Chondrocyte (in vitro differentiated cells): ENCODE measurements at regions not wholly inside any gene's neighbourhood (a gene's known extent, or its start where the extent isn't known, plus 50 kb on each side); places are given as distances from the start of the nearest gene placed in this dataset. TPM values are rescaled to one million over a fixed set of nuclear protein-coding genes. Genes with fewer than 3 reads are reported as not detected.

Source experiments
- DNase-seq: peaks from one replicate; pipeline ENCODE4 v3.0.0; 2021; ENCODE audit warnings: mixed read lengths, low spot score
- H3K27ac Mint-ChIP-seq: one replicate; pipeline ENCODE4 v1.8.0; 2021; ENCODE audit warnings: mild to moderate bottlenecking, moderate library complexity, mixed read lengths; ENCODE audit not compliant: unreplicated experiment
- H3K27me3 Mint-ChIP-seq: 2 replicates; pipeline ENCODE4 v1.8.0; 2021; ENCODE audit warnings: low read depth, mixed read lengths
- H3K36me3 Mint-ChIP-seq: 2 replicates; pipeline ENCODE4 v1.8.0; 2021; ENCODE audit warnings: low read depth, mixed read lengths
- H3K4me1 Mint-ChIP-seq: 2 replicates; pipeline ENCODE4 v1.8.0; 2021; ENCODE audit warnings: low read depth, mild to moderate bottlenecking, mixed read lengths
- H3K4me3 Mint-ChIP-seq: one replicate; pipeline ENCODE4 v1.8.0; 2021; ENCODE audit warnings: mild to moderate bottlenecking, moderate library complexity, mixed read lengths; ENCODE audit not compliant: unreplicated experiment
- H3K9me3 Mint-ChIP-seq: 2 replicates; pipeline ENCODE4 v1.8.0; 2021; ENCODE audit warnings: low read depth, mixed read lengths
- microRNA-seq: library from miRNA; unstranded; fragments of <30 nt; microRNA quantifications from one replicate; pipeline ENCODE4 v1.2.0, GENCODE V29; 2020; ENCODE audit warnings: borderline number of aligned reads
- TF ChIP-seq, protein P1 (sequence below): fragments of 200-600 bp; sonication (generic); IDR thresholded peaks from 2 replicates; pipeline ENCODE4 v1.5.0; 2021; ENCODE audit warnings: antibody characterized with exemption, mild to moderate bottlenecking, moderate library complexity

DNA sequence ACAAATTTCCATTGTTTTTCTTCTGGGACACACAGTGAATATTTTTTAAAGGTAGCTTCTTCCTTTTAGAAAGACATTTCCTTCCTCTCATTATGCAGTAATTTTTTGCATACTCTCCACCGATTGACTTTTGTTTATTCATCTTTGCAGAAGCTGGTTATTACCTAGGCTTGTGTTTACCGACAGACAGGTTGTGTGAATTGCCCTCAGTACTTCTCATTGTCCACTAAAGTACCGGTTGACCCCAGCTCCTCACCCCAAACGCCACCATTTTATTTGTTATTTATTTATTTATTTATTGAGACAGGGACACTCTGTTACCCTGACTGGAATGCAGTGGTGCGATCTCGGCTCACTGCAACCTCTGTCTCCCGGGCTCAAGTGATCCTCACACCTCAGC lies 63.4 kb upstream of the MYL2 start:
- no peak overlapping the region for H3K27ac Mint-ChIP-seq
- TF ChIP-seq, protein P1, sequence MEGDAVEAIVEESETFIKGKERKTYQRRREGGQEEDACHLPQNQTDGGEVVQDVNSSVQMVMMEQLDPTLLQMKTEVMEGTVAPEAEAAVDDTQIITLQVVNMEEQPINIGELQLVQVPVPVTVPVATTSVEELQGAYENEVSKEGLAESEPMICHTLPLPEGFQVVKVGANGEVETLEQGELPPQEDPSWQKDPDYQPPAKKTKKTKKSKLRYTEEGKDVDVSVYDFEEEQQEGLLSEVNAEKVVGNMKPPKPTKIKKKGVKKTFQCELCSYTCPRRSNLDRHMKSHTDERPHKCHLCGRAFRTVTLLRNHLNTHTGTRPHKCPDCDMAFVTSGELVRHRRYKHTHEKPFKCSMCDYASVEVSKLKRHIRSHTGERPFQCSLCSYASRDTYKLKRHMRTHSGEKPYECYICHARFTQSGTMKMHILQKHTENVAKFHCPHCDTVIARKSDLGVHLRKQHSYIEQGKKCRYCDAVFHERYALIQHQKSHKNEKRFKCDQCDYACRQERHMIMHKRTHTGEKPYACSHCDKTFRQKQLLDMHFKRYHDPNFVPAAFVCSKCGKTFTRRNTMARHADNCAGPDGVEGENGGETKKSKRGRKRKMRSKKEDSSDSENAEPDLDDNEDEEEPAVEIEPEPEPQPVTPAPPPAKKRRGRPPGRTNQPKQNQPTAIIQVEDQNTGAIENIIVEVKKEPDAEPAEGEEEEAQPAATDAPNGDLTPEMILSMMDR: no peak
- no peaks in the 10 kb centered on the region for H3K36me3 Mint-ChIP-seq
- peaks cover 42% of the 10 kb centered on the region for H3K27me3 Mint-ChIP-seq
- no peaks in the 10 kb centered on the region for H3K4me1 Mint-ChIP-seq
- no peak overlapping the region for H3K4me3 Mint-ChIP-seq
- DNase-seq: no peak
- H3K9me3 Mint-ChIP-seq: no peaks in the 10 kb centered on the region

- Mint-ChIP-seq H3K27ac (no peak overlapping the region), H3K9me3 (peaks cover 13% of the 10 kb centered on the region), H3K27me3 (peaks cover 24% of the 10 kb centered on the region), H3K4me3 (no peak overlapping the region), H3K4me1 (no peaks in the 10 kb centered on the region), H3K36me3 (no peaks in the 10 kb centered on the region)
- TF ChIP-seq, protein P1: no peak
- no peak for DNase-seq
Measured at GRCh38 chr12:110972866-110973265, 52.5 kb upstream of the MYL2 start.

- peaks cover 13% of the 10 kb centered on the region for H3K9me3 Mint-ChIP-seq
- TF ChIP-seq, protein P1: no peak
- no peak for DNase-seq
- no peak overlapping the region for H3K4me3 Mint-ChIP-seq
- H3K27ac Mint-ChIP-seq: no peak overlapping the region
- H3K36me3 Mint-ChIP-seq: no peaks in the 10 kb centered on the region
- H3K4me1 Mint-ChIP-seq: no peaks in the 10 kb centered on the region
- peaks cover 30% of the 10 kb centered on the region for H3K27me3 Mint-ChIP-seq
Measured at GRCh38 chr12:110971936-110972335, 51.6 kb upstream of the MYL2 start.

GRCh38 chr12:110971189-110971920 lies 51.0 kb upstream of the MYL2 start:
- TF ChIP-seq, protein P1: no peak
- Mint-ChIP-seq H3K27me3 (peaks cover 28% of the 10 kb centered on the region), H3K36me3 (no peaks in the 10 kb centered on the region), H3K9me3 (peaks cover 8% of the 10 kb centered on the region), H3K4me3 (no peak overlapping the region), H3K27ac (no peak overlapping the region), H3K4me1 (no peaks in the 10 kb centered on the region)
- no peak for DNase-seq

Small RNA genes in the stretch of these regions (microRNA-seq; reads per million reads assigned to microRNA genes)
- gene MIR6760: not detected
